IPS-15b (cell line): ENCODE measurements at regions not wholly inside any gene's neighbourhood (a gene's known extent, or its start where the extent isn't known, plus 50 kb on each side); places are given as distances from the start of the nearest gene placed in this dataset.

Experiments
- H3K27me3 ChIP-seq: one replicate; pipeline ENCODE4 v1.6.1; 2013; ENCODE audit warnings: low read length; ENCODE audit not compliant: control insufficient read depth, insufficient read depth
- H3K36me3 ChIP-seq: one replicate; pipeline ENCODE4 v1.6.1; 2013; ENCODE audit warnings: low read length; ENCODE audit not compliant: control insufficient read depth, insufficient read depth
- H3K4me1 ChIP-seq: one replicate; pipeline ENCODE4 v1.6.1; 2013; ENCODE audit warnings: mild to moderate bottlenecking, low read length; ENCODE audit not compliant: control insufficient read depth, insufficient read depth
- H3K4me3 ChIP-seq: one replicate; pipeline ENCODE4 v1.5.1; 2013; ENCODE audit warnings: low read depth, low read length
- H3K9ac ChIP-seq: one replicate; pipeline ENCODE4 v1.6.1; 2013; ENCODE audit warnings: low read depth, mild to moderate bottlenecking, low read length
- H3K9me3 ChIP-seq: one replicate; pipeline ENCODE4 v1.6.1; 2013; ENCODE audit warnings: mild to moderate bottlenecking, low read length; ENCODE audit not compliant: control insufficient read depth, insufficient read depth

- Histone ChIP-seq H3K27me3 (no peaks in the 10 kb centered on the region), H3K4me1 (no peaks in the 10 kb centered on the region), H3K36me3 (no peaks in the 10 kb centered on the region), H3K4me3 (no peak overlapping the region), H3K9ac (no peak overlapping the region), H3K9me3 (no peaks in the 10 kb centered on the region)
Measured at GRCh38 chr6:163779727-163780284, 365.3 kb downstream of the QKI start.

DNA sequence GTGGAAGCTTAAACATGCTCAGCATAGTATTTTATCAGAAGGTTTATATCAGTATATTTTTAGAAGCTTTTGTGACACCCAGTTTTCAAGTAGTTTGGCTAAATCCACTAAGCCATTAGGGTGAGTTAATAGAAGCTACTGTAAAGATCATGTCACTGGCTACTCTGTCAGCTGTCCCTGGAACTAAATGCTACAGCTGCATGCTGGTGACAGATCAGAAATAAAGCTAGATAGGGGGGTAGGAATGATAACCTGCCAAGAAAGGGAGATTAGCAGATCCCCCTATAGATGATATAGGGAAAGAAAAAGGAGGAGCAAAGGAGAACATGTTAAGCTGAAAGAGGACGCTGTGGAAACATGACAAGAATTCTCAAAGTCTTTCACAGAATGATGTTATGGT lies 363.2 kb downstream of the QKI start:
- no peak overlapping the region for H3K4me3 ChIP-seq
- H3K9ac ChIP-seq: no peak overlapping the region
- no peaks in the 10 kb centered on the region for H3K36me3 ChIP-seq
- no peaks in the 10 kb centered on the region for H3K4me1 ChIP-seq
- no peaks in the 10 kb centered on the region for H3K9me3 ChIP-seq
- H3K27me3 ChIP-seq: no peaks in the 10 kb centered on the region

- no peaks in the 10 kb centered on the region for H3K27me3 ChIP-seq
- H3K9ac ChIP-seq: no peak overlapping the region
- no peaks in the 10 kb centered on the region for H3K36me3 ChIP-seq
- no peak overlapping the region for H3K4me3 ChIP-seq
- no peaks in the 10 kb centered on the region for H3K4me1 ChIP-seq
- H3K9me3 ChIP-seq: no peaks in the 10 kb centered on the region
Measured at GRCh38 chr6:163776906-163777686, 362.6 kb downstream of the QKI start.

GRCh38 chr6:163776196-163776905 lies 361.8 kb downstream of the QKI start:
- Histone ChIP-seq H3K9me3 (no peaks in the 10 kb centered on the region), H3K36me3 (no peaks in the 10 kb centered on the region), H3K27me3 (no peaks in the 10 kb centered on the region), H3K4me1 (no peaks in the 10 kb centered on the region), H3K4me3 (no peak overlapping the region), H3K9ac (no peak overlapping the region)

- H3K9ac ChIP-seq: no peak overlapping the region
- no peak overlapping the region for H3K4me3 ChIP-seq
- no peaks in the 10 kb centered on the region for H3K4me1 ChIP-seq
- H3K36me3 ChIP-seq: no peaks in the 10 kb centered on the region
- no peaks in the 10 kb centered on the region for H3K27me3 ChIP-seq
- H3K9me3 ChIP-seq: no peaks in the 10 kb centered on the region
Measured at GRCh38 chr6:163775313-163775712, 360.8 kb downstream of the QKI start.

DNA sequence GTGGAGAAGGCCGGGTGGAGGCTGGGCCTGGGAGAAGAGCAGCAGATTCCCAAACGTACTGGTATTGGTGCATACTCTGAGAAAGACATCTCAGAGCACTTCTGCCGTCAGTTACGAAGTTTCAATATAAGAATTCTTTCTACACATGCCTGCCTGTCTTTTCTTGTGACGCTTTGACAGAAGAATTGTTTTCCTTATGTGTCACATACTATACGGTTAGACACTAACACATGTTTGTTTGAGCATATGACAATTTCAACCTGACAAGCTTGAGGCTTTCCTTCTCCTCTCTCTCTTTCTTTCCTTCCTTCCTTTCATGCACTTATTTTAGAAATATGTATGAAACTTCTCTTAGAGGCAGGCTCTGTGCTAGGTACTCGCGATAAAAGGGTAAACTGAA lies 360.0 kb downstream of the QKI start:
- Histone ChIP-seq H3K4me3 (no peak overlapping the region), H3K9ac (no peak overlapping the region), H3K36me3 (no peaks in the 10 kb centered on the region), H3K27me3 (no peaks in the 10 kb centered on the region), H3K4me1 (no peaks in the 10 kb centered on the region), H3K9me3 (no peaks in the 10 kb centered on the region)

- no peaks in the 10 kb centered on the region for H3K27me3 ChIP-seq
- H3K36me3 ChIP-seq: no peaks in the 10 kb centered on the region
- no peak overlapping the region for H3K4me3 ChIP-seq
- H3K4me1 ChIP-seq: no peaks in the 10 kb centered on the region
- no peaks in the 10 kb centered on the region for H3K9me3 ChIP-seq
- H3K9ac ChIP-seq: no peak overlapping the region
Measured at GRCh38 chr6:163773646-163774045, 359.1 kb downstream of the QKI start.

DNA sequence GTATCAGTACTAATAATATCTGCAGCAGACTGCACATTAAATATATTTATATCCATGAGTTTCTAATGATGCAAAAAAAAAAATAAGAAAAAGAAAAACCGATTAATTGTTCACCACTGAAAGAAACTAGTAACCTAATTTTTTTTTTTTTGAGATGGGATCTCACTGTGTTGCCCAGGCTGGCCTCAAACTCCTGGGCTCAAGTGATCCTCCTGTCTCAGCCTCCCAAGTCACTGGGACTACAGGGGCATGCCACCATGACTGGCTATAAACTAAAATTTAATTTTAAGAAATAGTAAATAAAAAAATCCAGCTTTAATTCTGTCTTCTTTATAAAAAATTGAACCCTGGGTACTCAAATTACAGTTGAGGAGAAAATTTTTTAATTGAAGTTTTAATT lies 358.2 kb downstream of the QKI start:
- H3K9me3 ChIP-seq: no peaks in the 10 kb centered on the region
- H3K4me3 ChIP-seq: no peak overlapping the region
- no peaks in the 10 kb centered on the region for H3K27me3 ChIP-seq
- H3K9ac ChIP-seq: no peak overlapping the region
- no peaks in the 10 kb centered on the region for H3K4me1 ChIP-seq
- H3K36me3 ChIP-seq: no peaks in the 10 kb centered on the region

DNA sequence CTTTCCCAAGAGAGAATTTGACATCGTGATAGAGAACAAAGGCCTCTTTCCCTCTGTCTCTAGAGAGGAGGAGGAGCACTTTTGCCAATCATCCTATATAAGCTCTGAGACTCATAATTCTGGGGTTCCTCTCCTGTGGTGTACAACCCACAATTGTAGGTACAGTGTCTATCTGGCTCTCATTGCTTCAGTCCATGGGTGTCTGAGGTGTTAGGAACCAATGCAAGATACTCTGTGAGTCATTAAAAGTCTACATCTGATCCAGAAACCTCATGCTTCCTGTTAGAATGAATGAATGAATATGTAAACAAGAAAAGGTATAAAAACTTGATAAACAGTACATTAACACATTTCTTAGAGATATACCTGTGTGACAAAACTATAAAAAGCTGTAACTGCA lies 356.7 kb downstream of the QKI start:
- Histone ChIP-seq H3K9me3 (no peaks in the 10 kb centered on the region), H3K4me3 (no peak overlapping the region), H3K9ac (no peak overlapping the region), H3K36me3 (no peaks in the 10 kb centered on the region), H3K27me3 (no peaks in the 10 kb centered on the region), H3K4me1 (no peaks in the 10 kb centered on the region)

DNA sequence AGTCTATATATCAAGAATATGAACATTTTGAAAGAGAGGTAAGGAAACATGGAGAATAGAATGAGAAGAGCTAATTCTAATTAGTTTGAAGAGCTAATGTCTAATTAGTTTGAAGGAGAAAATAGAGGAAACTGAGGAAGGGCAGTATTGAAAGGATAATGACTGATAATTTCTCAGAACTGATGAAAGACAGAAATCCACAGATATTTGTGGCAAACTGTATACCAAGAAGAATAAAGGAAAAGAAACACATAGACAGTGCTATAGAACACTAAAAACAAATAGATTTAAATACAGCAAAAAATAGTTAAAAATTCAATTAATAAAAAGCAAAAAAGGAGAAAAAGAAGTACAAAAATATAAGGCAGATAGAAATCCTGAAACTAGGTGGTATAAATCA lies 354.4 kb downstream of the QKI start:
- Histone ChIP-seq H3K4me3 (no peak overlapping the region), H3K36me3 (no peaks in the 10 kb centered on the region), H3K4me1 (no peaks in the 10 kb centered on the region), H3K27me3 (no peaks in the 10 kb centered on the region), H3K9me3 (no peaks in the 10 kb centered on the region), H3K9ac (no peak overlapping the region)

GRCh38 chr6:163766936-163767335 lies 352.4 kb downstream of the QKI start:
- no peak overlapping the region for H3K9ac ChIP-seq
- no peaks in the 10 kb centered on the region for H3K27me3 ChIP-seq
- no peaks in the 10 kb centered on the region for H3K9me3 ChIP-seq
- H3K36me3 ChIP-seq: no peaks in the 10 kb centered on the region
- H3K4me3 ChIP-seq: no peak overlapping the region
- no peaks in the 10 kb centered on the region for H3K4me1 ChIP-seq

DNA sequence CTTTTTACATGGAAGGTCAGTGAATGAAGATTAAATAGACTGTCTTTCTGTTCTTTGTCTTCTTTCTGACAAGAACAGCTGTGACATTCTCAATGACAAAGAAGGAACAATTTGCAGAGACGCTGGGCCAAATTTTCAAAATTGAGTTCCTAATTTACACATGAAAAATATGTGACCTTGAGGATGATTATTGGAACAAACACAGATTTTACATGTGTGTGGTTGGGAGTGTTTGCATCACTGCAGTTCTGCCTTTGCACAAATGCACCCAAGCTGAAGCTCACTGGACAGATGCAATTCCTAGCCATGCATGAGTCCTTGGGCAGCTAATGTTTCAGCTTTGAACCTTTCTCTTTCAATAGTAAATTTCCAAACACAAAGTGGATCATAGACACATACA lies 350.8 kb downstream of the QKI start:
- no peaks in the 10 kb centered on the region for H3K9me3 ChIP-seq
- no peaks in the 10 kb centered on the region for H3K36me3 ChIP-seq
- H3K9ac ChIP-seq: no peak overlapping the region
- no peaks in the 10 kb centered on the region for H3K27me3 ChIP-seq
- no peak overlapping the region for H3K4me3 ChIP-seq
- H3K4me1 ChIP-seq: no peaks in the 10 kb centered on the region
